AG04450 (cell line): ENCODE measurements at regions not wholly inside any gene's neighbourhood (a gene's known extent, or its start where the extent isn't known, plus 50 kb on each side); places are given as distances from the start of the nearest gene placed in this dataset.

ENCODE experiments used
- CTCF ChIA-PET: fragments of 300-600, 350-600 bp; formaldehyde crosslinking; extraction: SDS; loops from one replicate; lab custom pipeline; 2022; ENCODE audit warnings: antibody characterized with exemption, inconsistent platforms; lab: Charles Lee
- POLR2A ChIA-PET: fragments of 350-600 bp; formaldehyde crosslinking; extraction: SDS; loops from one replicate; lab custom pipeline; 2021; ENCODE audit warnings: antibody characterized with exemption, inconsistent platforms; lab: Yijun Ruan, JAX
- DNase-seq: peaks from one replicate; pipeline ENCODE4 v3.0.0-alpha.2; 2011; ENCODE audit warnings: low read depth, low spot score
- H3K27ac ChIP-seq: one replicate; pipeline ENCODE4 v1.5.1; 2012; ENCODE audit warnings: low read depth, low read length, control low read depth
- H3K27me3 ChIP-seq: one replicate; pipeline ENCODE4 v1.6.0; 2012; ENCODE audit warnings: low read length; ENCODE audit not compliant: control insufficient read depth, insufficient read depth
- H3K4me3 ChIP-seq: 2 replicates; pipeline ENCODE4 v1.5.1; 2011; ENCODE audit warnings: mild to moderate bottlenecking, low read depth, low read length, control low read depth
- H3K9me3 ChIP-seq: 2 replicates; pipeline ENCODE4 v1.5.1; 2012; ENCODE audit warnings: low read length; ENCODE audit not compliant: control insufficient read depth, insufficient read depth
- TF ChIP-seq, protein P1 (sequence below): IDR thresholded peaks from 2 replicates; pipeline ENCODE4 v1.5.1; 2011; ENCODE audit warnings: low read depth, low read length, control low read depth, inconsistent platforms

- ChIA-PET POLR2A (no interaction called here), CTCF (interaction anchor here (2.8 to 4.3 kb wide), 2 partner anchors 12 kb away, joined by 15 to 16 read pairs; no protein-coding TSS in a partner anchor)
- Histone ChIP-seq H3K9me3 (peaks cover 11% of the 10 kb centered on the region; the same call in 1 of the 2 replicates), H3K27me3 (peaks cover 50% of the 10 kb centered on the region), H3K4me3 (no peak overlapping the region), H3K27ac (no peak overlapping the region)
- no peak for DNase-seq
- TF ChIP-seq, protein P1, sequence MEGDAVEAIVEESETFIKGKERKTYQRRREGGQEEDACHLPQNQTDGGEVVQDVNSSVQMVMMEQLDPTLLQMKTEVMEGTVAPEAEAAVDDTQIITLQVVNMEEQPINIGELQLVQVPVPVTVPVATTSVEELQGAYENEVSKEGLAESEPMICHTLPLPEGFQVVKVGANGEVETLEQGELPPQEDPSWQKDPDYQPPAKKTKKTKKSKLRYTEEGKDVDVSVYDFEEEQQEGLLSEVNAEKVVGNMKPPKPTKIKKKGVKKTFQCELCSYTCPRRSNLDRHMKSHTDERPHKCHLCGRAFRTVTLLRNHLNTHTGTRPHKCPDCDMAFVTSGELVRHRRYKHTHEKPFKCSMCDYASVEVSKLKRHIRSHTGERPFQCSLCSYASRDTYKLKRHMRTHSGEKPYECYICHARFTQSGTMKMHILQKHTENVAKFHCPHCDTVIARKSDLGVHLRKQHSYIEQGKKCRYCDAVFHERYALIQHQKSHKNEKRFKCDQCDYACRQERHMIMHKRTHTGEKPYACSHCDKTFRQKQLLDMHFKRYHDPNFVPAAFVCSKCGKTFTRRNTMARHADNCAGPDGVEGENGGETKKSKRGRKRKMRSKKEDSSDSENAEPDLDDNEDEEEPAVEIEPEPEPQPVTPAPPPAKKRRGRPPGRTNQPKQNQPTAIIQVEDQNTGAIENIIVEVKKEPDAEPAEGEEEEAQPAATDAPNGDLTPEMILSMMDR = no peak
Observed at GRCh38 chr14:100674897-100675619, 51.6 kb upstream of the DLK1 start.

DNA sequence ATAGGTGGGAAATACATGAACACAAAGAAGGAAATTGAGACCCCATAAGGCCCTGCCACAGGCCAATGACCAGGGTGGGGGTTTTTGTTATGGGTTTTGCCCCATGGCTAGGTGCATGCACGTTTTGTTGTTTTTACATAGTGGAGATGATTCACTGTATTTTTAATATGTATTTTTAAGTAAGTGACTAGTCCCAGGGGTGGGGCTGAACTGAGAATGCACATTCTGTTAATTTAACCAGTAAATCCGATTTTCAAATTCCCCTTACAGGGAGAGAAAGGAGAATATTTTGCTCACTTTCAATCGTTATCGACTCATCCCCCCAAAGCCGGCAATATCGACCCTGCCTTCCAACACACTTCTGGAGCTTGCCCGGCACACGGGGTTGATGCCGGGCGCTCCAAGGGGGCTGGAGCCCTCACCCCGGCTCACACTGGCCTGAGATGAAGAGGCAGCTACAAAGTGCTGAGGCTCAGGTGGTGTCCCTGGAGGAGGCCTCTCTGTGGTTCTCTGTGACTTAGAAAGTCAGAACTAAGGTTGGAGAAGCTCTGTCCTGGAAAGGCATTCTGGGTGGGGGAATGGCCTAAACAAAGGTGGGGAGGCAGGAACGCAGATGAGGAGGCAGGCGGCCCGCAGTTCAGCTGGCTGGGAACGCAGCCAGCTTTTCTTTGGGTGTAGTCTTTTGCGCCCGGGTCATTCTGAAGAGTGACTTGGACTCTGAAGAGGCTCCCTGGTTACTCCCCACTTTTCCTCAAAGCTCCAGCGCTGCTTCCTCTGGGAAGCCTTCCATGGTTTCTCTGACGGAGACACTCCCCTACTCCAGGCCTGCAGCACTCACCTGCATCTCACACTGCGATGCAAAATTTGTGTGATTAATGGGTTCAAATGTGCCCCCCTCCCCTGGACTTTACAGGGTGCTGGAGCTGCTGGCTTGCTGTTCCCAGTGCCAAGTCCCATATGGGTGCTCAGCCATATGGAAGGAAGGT is 50.7 kb upstream of the DLK1 start:
- peaks cover 41% of the 10 kb centered on the region for H3K27me3 ChIP-seq
- no peak overlapping the region for H3K27ac ChIP-seq
- no peak overlapping the region for H3K4me3 ChIP-seq
- no peak for DNase-seq
- POLR2A ChIA-PET = no interaction called here
- H3K9me3 ChIP-seq = peaks cover 11% of the 10 kb centered on the region; the same call in 1 of the 2 replicates
- TF ChIP-seq, protein P1 = no peak
- CTCF ChIA-PET = interaction anchor here (1.4 to 2.8 kb wide), 3 partner anchors 13 to 298 kb away, joined by 4 to 15 read pairs (median 4); no protein-coding TSS in a partner anchor
